Neuronal stem cell (in vitro differentiated cells): ENCODE measurements at regions not wholly inside any gene's neighbourhood (a gene's known extent, or its start where the extent isn't known, plus 50 kb on each side); places are given as distances from the start of the nearest gene placed in this dataset.
A peak's percentile ranks its signal among the peaks of the same experiment; 100 is the strongest.

ENCODE experiments used
- DNase-seq: peaks from one replicate; pipeline ENCODE4 v3.0.0-alpha.2; 2013; ENCODE audit warnings: low spot score
- H2AFZ ChIP-seq: one replicate; pipeline ENCODE4 v1.6.1; 2013; ENCODE audit warnings: mild to moderate bottlenecking, low read length, inconsistent platforms
- H2AK5ac ChIP-seq: 2 replicates; pipeline ENCODE4 v1.6.1; 2013; ENCODE audit warnings: low read depth, mild to moderate bottlenecking, inconsistent platforms, low read length, moderate library complexity, mixed read lengths
- H2BK120ac ChIP-seq: 2 replicates; pipeline ENCODE4 v1.6.1; 2013; ENCODE audit warnings: low read depth, mild to moderate bottlenecking, inconsistent platforms, low read length, moderate library complexity, mixed read lengths
- H2BK12ac ChIP-seq: one replicate; pipeline ENCODE4 v1.6.1; 2013; ENCODE audit warnings: low read length, inconsistent platforms
- H2BK15ac ChIP-seq: 2 replicates; pipeline ENCODE4 v1.6.1; 2013; ENCODE audit warnings: mild to moderate bottlenecking, low read length, inconsistent platforms, mixed read lengths
- H2BK5ac ChIP-seq: one replicate; pipeline ENCODE4 v1.6.1; 2013; ENCODE audit warnings: inconsistent platforms, mild to moderate bottlenecking, low read length, moderate library complexity
- H3K14ac ChIP-seq: one replicate; pipeline ENCODE4 v1.6.1; 2013; ENCODE audit warnings: low read length, inconsistent platforms
- H3K18ac ChIP-seq: 2 replicates; pipeline ENCODE4 v1.6.1; 2013; ENCODE audit warnings: low read length, inconsistent platforms
- H3K23ac ChIP-seq: 2 replicates; pipeline ENCODE4 v1.6.1; 2013; ENCODE audit warnings: low read depth, mild to moderate bottlenecking, mixed read lengths, low read length, inconsistent platforms; ENCODE audit not compliant: poor library complexity
- H3K27ac ChIP-seq: replicated peaks from 3 replicates; pipeline ENCODE4 v1.5.1; 2013; ENCODE audit warnings: low read length, inconsistent platforms
- H3K27me3 ChIP-seq, 3 experiments: 2 replicates each; pipeline ENCODE4 v1.6.1; 2013; ENCODE audit warnings: low read length in 3 of 3, mild to moderate bottlenecking in 2 of 3, inconsistent platforms in 1 of 3, low read depth in 1 of 3, mixed read lengths in 1 of 3, moderate library complexity in 1 of 3; ENCODE audit not compliant: control insufficient read depth in 3 of 3, insufficient read depth in 3 of 3
- H3K36me3 ChIP-seq, 2 donors: replicated peaks in 1 of 2; 2 replicates each; pipeline ENCODE4 v1.6.1; 2013; ENCODE audit warnings: low read length in 2 of 2; ENCODE audit not compliant: control insufficient read depth in 2 of 2, insufficient read depth in 2 of 2
- H3K4ac ChIP-seq: 2 replicates; pipeline ENCODE4 v1.6.1; 2013; ENCODE audit warnings: inconsistent platforms, mild to moderate bottlenecking, low read length, moderate library complexity
- H3K4me1 ChIP-seq, 2 donors: 1 replicate in 1 of 2; 2 replicates in 1 of 2; pipeline ENCODE4 v1.6.1; 2013; ENCODE audit warnings: low read length in 2 of 2, low read depth in 1 of 2; ENCODE audit not compliant: control insufficient read depth in 2 of 2, insufficient read depth in 1 of 2
- H3K4me2 ChIP-seq: one replicate; pipeline ENCODE4 v1.6.1; 2013; ENCODE audit warnings: mild to moderate bottlenecking, low read length, inconsistent platforms; ENCODE audit not compliant: insufficient read depth, poor library complexity, severe bottlenecking
- H3K4me3 ChIP-seq, 2 donors: 2 replicates each; pipeline ENCODE4 v1.5.1; 2013; ENCODE audit warnings: low read length in 2 of 2, mild to moderate bottlenecking in 2 of 2, inconsistent platforms in 1 of 2, moderate library complexity in 1 of 2
- H3K79me1 ChIP-seq: one replicate; pipeline ENCODE4 v1.6.1; 2013; ENCODE audit warnings: low read depth, mild to moderate bottlenecking, inconsistent platforms, low read length, moderate library complexity
- H3K9ac ChIP-seq: one replicate; pipeline ENCODE4 v1.6.1; 2013; ENCODE audit warnings: mild to moderate bottlenecking, low read depth, low read length, inconsistent platforms; ENCODE audit not compliant: poor library complexity
- H3K9me3 ChIP-seq, 2 donors: replicated peaks in 1 of 2; 2 replicates each; pipeline versions ENCODE3 to v1.6.1; 2013; ENCODE audit warnings: low read length in 2 of 2, mild to moderate bottlenecking in 2 of 2, inconsistent platforms in 1 of 2, low read depth in 1 of 2, mixed read lengths in 1 of 2, moderate library complexity in 1 of 2; ENCODE audit not compliant: control insufficient read depth in 2 of 2, insufficient read depth in 1 of 2
- H4K8ac ChIP-seq: one replicate; pipeline ENCODE4 v1.6.1; 2013; ENCODE audit warnings: low read depth, mild to moderate bottlenecking, inconsistent platforms, low read length, moderate library complexity
- H4K91ac ChIP-seq: one replicate; pipeline ENCODE4 v1.6.1; 2013; ENCODE audit warnings: low read length, low read depth, mild to moderate bottlenecking, inconsistent platforms; ENCODE audit not compliant: poor library complexity
- WGBS, 2 donors: extraction: QIAGEN DNeasy Blood & Tissue Kit; methylation state at CpG; one replicate each; pipeline ENCODE4 v1.1.7; 2013; ENCODE audit warnings: missing lambda C conversion rate in 2 of 2, mixed read lengths in 1 of 2; ENCODE audit not compliant: insufficient read length in 2 of 2, insufficient replicate concordance in 1 of 2; ENCODE audit errors: extremely low coverage in 2 of 2; 5-methylcytosine and 5-hydroxymethylcytosine counted together

DNA sequence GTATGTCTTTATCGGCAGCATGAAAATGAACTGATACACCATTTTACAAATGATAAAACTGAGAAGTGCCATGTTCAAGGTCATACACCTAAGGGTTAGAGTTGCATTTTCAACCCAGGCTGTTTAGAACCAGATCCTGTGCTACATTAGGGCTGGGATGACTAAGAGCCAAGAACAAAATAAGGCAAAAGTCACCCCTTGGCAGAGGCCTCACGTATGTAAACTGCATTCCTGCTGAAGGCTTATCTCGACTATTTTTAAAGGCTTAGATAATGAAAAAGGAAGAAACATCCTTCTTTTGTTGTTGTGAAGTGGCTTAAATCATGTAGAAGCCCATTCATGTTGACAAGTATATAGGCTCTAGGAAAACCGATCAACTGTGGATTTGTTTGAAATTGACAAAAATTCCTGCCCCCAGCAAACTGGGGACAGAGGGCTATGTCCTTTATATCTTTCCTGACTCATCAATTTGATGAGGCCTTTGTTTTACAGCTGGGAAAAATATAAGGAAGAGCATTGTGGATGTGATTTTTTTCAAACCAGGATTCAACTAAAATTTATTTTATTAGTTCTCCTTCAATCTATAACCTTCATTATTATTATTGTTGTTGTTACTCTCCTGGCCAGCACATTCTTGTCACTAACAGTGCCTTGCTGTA lies 196.5 kb downstream of the SNX18 start:
- Histone ChIP-seq H3K4me3 (no peak overlapping the region), H3K27ac (no peak overlapping the region), H2AFZ (no peak overlapping the region), H3K4ac (no peak overlapping the region), H4K91ac (no peak overlapping the region), H2AK5ac (no peak overlapping the region), H3K9me3 (peaks cover 0 to 2% of the 10 kb centered on the region in 2 donors), H3K9ac (no peak overlapping the region), H4K8ac (no peak overlapping the region), H3K4me1 (peaks cover under 1 to 5% of the 10 kb centered on the region in 2 donors), H2BK12ac (no peak overlapping the region), H3K36me3 (no peaks in the 10 kb centered on the region), H3K79me1 (no peaks in the 10 kb centered on the region), H3K4me2 (no peak overlapping the region), H2BK120ac (no peak overlapping the region), H3K27me3 (no peaks in the 10 kb centered on the region), H3K18ac (no peak overlapping the region), H3K23ac (no peak overlapping the region), H2BK5ac (no peak overlapping the region), H2BK15ac (no peak overlapping the region), H3K14ac (no peak overlapping the region)
- no CpG with 5 or more reads among the region's 4 CpGs for WGBS, 2 donors
- DNase-seq: no peak

DNA sequence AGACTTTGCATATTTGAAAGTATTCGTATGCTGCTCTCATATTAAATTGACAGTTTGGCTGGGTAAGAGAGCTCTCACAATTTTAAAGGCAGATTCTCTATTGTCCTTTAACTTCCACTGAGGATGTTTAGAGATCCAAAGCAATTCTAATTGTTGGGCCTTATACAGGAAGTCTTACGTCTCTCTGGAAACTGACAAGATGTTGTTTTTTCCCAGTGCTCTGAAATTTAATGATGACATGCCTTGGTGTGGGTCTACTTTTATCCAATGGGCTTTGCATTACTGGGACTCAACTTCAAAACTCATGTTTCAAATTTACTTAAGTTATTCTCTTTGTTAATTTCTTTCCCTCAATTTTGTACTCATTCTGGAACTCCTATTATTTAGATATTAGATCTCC lies 191.5 kb downstream of the SNX18 start:
- H2BK12ac ChIP-seq: no peak overlapping the region
- no peak overlapping the region for H2AFZ ChIP-seq
- H3K79me1 ChIP-seq: no peaks in the 10 kb centered on the region
- no peak overlapping the region for H2BK5ac ChIP-seq
- no peak overlapping the region for H2BK120ac ChIP-seq
- H4K8ac ChIP-seq: no peak overlapping the region
- no peak overlapping the region for H3K27ac ChIP-seq
- no peak overlapping the region for H3K4me3 ChIP-seq
- no peak overlapping the region for H3K4me2 ChIP-seq
- H3K9me3 ChIP-seq: no peaks in the 10 kb centered on the region
- H3K27me3 ChIP-seq: no peaks in the 10 kb centered on the region
- no peak for DNase-seq
- WGBS, 2 donors: no CpG with 5 or more reads among the region's 2 CpGs
- no peak overlapping the region for H3K4ac ChIP-seq
- H3K4me1 ChIP-seq: no peaks in the 10 kb centered on the region
- no peak overlapping the region for H3K14ac ChIP-seq
- H3K18ac ChIP-seq: no peak overlapping the region
- H2BK15ac ChIP-seq: no peak overlapping the region
- no peak overlapping the region for H4K91ac ChIP-seq
- no peak overlapping the region for H3K23ac ChIP-seq
- H3K9ac ChIP-seq: no peak overlapping the region
- no peaks in the 10 kb centered on the region for H3K36me3 ChIP-seq
- H2AK5ac ChIP-seq: no peak overlapping the region

- Histone ChIP-seq H3K14ac (no peak overlapping the region), H3K9me3 (no peaks in the 10 kb centered on the region), H2BK12ac (no peak overlapping the region), H3K9ac (no peak overlapping the region), H3K36me3 (no peaks in the 10 kb centered on the region), H3K27me3 (no peaks in the 10 kb centered on the region), H3K4me1 (peaks cover 7 to 10% of the 10 kb centered on the region in 2 donors), H3K23ac (no peak overlapping the region), H3K18ac (peak overlapping the region; percentile 81), H4K8ac (no peak overlapping the region), H2BK15ac (no peak overlapping the region), H3K4me2 (no peak overlapping the region), H3K4ac (no peak overlapping the region), H3K4me3 (no peak overlapping the region), H2BK120ac (no peak overlapping the region), H2BK5ac (no peak overlapping the region), H2AFZ (no peak overlapping the region), H3K27ac (no peak overlapping the region), H4K91ac (no peak overlapping the region), H3K79me1 (no peaks in the 10 kb centered on the region), H2AK5ac (no peak overlapping the region)
- no peak for DNase-seq
- WGBS, 2 donors: no CpG with 5 or more reads among the region's 2 CpGs
Measured at GRCh38 chr5:54707841-54708240, 190.3 kb downstream of the SNX18 start.

- H3K9me3 ChIP-seq: no peaks in the 10 kb centered on the region
- H3K14ac ChIP-seq: no peak overlapping the region
- no peak overlapping the region for H4K8ac ChIP-seq
- no peak overlapping the region for H3K4ac ChIP-seq
- no peaks in the 10 kb centered on the region for H3K36me3 ChIP-seq
- H2BK120ac ChIP-seq: no peak overlapping the region
- H2AFZ ChIP-seq: no peak overlapping the region
- H3K79me1 ChIP-seq: no peaks in the 10 kb centered on the region
- H4K91ac ChIP-seq: no peak overlapping the region
- no peak overlapping the region for H2BK12ac ChIP-seq
- H3K23ac ChIP-seq: no peak overlapping the region
- H3K9ac ChIP-seq: no peak overlapping the region
- no peak overlapping the region for H2BK5ac ChIP-seq
- H3K4me3 ChIP-seq: no peak overlapping the region
- no peak overlapping the region for H2BK15ac ChIP-seq
- H3K18ac ChIP-seq: no peak overlapping the region
- no peak overlapping the region for H2AK5ac ChIP-seq
- H3K4me1 ChIP-seq: peaks cover 8 to 10% of the 10 kb centered on the region in 2 donors
- H3K4me2 ChIP-seq: no peak overlapping the region
- no peaks in the 10 kb centered on the region for H3K27me3 ChIP-seq
- no peak overlapping the region for H3K27ac ChIP-seq
- no peak for DNase-seq
- no CpG with 5 or more reads among the region's 1 CpG for WGBS, 2 donors
Measured at GRCh38 chr5:54705994-54706653, 188.6 kb downstream of the SNX18 start.
